ENCODE measurements at regions not wholly inside any gene's neighbourhood (a gene's known extent, or its start where the extent isn't known, plus 50 kb on each side); places are given as distances from the start of the nearest gene placed in this dataset.

- POLR2A ChIA-PET, result no interaction called here
- peak overlapping the region; percentile 40; the same call in 1 of the 2 replicates for H2AFZ ChIP-seq (ENCODE audit: low read depth)
- no peak for TF ChIP-seq REST (IDR thresholded peaks at IDR 0.05; ENCODE audit: low read depth, low read length)
- peak; percentile 32; the same call in 1 of the 2 replicates for TF ChIP-seq ELF1 (IDR thresholded peaks at IDR 0.05)
- TF ChIP-seq JUND (IDR thresholded peaks at IDR 0.05), result no peak
- no peak for TF ChIP-seq RCOR1 (IDR thresholded peaks at IDR 0.05; ENCODE audit: low read length)
- peak; percentile 82 for TF ChIP-seq NFIC (IDR thresholded peaks at IDR 0.05; ENCODE audit: borderline replicate concordance)
- TF ChIP-seq TCF12 (IDR thresholded peaks at IDR 0.05), result peak; percentile 59
- TF ChIP-seq MEF2A (IDR thresholded peaks at IDR 0.05; ENCODE audit: borderline replicate concordance, low read depth), result no peak
- TF ChIP-seq RFX5 (IDR thresholded peaks at IDR 0.05; ENCODE audit: low read length), result no peak
- TF ChIP-seq EZH2phosphoT487 (IDR thresholded peaks at IDR 0.05; ENCODE audit: borderline replicate concordance, low read depth), result no peak
- TF ChIP-seq POLR2AphosphoS5 (IDR thresholded peaks at IDR 0.05; ENCODE audit: low read depth, low read length), result no peak; the same call in 1 of the 2 replicates
- TF ChIP-seq TEAD4 (IDR thresholded peaks at IDR 0.05; ENCODE audit: borderline replicate concordance, insufficient read depth), result no peak
- peak; percentile 50; the same call in 1 of the 2 replicates for TF ChIP-seq FOSL2 (IDR thresholded peaks at IDR 0.05; ENCODE audit: borderline replicate concordance, low read depth)
- peak; percentile 74 for TF ChIP-seq MAX (IDR thresholded peaks at IDR 0.05; ENCODE audit: low read depth)
- no peak for TF ChIP-seq FOXM1 (IDR thresholded peaks at IDR 0.05; ENCODE audit: low read depth)
- TF ChIP-seq ZBTB33 (IDR thresholded peaks at IDR 0.05; ENCODE audit: borderline replicate concordance, low read depth), result no peak
- no peak for TF ChIP-seq GATA2 (CRISPR knock-in tag; IDR thresholded peaks at IDR 0.05)
- TF ChIP-seq, protein P1, sequence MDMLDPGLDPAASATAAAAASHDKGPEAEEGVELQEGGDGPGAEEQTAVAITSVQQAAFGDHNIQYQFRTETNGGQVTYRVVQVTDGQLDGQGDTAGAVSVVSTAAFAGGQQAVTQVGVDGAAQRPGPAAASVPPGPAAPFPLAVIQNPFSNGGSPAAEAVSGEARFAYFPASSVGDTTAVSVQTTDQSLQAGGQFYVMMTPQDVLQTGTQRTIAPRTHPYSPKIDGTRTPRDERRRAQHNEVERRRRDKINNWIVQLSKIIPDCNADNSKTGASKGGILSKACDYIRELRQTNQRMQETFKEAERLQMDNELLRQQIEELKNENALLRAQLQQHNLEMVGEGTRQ (IDR thresholded peaks at IDR 0.05; ENCODE audit: borderline replicate concordance, low read depth, low read length), result no peak
- TF ChIP-seq FOXJ3 (CRISPR knock-in tag; IDR thresholded peaks at IDR 0.05), result no peak
- TF ChIP-seq USF1 (IDR thresholded peaks at IDR 0.05; ENCODE audit: borderline replicate concordance, low read depth), result no peak
- TF ChIP-seq, protein P2, sequence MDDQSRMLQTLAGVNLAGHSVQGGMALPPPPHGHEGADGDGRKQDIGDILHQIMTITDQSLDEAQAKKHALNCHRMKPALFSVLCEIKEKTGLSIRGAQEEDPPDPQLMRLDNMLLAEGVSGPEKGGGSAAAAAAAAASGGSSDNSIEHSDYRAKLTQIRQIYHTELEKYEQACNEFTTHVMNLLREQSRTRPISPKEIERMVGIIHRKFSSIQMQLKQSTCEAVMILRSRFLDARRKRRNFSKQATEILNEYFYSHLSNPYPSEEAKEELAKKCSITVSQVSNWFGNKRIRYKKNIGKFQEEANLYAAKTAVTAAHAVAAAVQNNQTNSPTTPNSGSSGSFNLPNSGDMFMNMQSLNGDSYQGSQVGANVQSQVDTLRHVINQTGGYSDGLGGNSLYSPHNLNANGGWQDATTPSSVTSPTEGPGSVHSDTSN (IDR thresholded peaks at IDR 0.05), result peak; percentile 16; the same call in 1 of the 2 replicates
- TF ChIP-seq SIN3A (IDR thresholded peaks at IDR 0.05; ENCODE audit: borderline replicate concordance, low read depth, low read length), result no peak
- no peak for TF ChIP-seq CTCF (IDR thresholded peaks at IDR 0.05)
- TF ChIP-seq RXRA (IDR thresholded peaks at IDR 0.05; ENCODE audit: borderline replicate concordance, low read depth), result no peak
Observed at GRCh38 chr5:32522429-32523143, 62.8 kb upstream of the SUB1 start.

More at GRCh38 chr5:32522429-32523143, 62.8 kb upstream of the SUB1 start:
- Histone ChIP-seq H3K4me3 (ENCODE audit: low read depth in 2 of 2, low read length in 1 of 2) (no peak overlapping the region), H3K27ac (ENCODE audit: low read depth in 2 of 2, low read length in 1 of 2) (peak overlapping the region in 1 of 2 experiments; percentile 75; a peak in 2 of 4 replicates), H3F3A (replicated peaks; ENCODE audit: insufficient read depth) (peaks cover 15% of the 10 kb centered on the region), H3K4me1 (ENCODE audit: control insufficient read depth in 1 of 2, insufficient read depth in 2 of 2, low read depth in 1 of 2, low read length in 1 of 2) (no peaks in the 10 kb centered on the region), H3K36me3 (replicated peaks in 1 of 2; ENCODE audit: control insufficient read depth in 1 of 2, insufficient read depth in 2 of 2, low read length in 1 of 2) (no peaks in the 10 kb centered on the region), H3K4me2 (peak overlapping the region; percentile 10; the same call in 1 of the 2 replicates), H3K9me2 (no peaks in the 10 kb centered on the region), H3K27me3 (ENCODE audit: insufficient read depth) (no peaks in the 10 kb centered on the region), H3K9ac (no peak overlapping the region), H3K79me2 (ENCODE audit: insufficient read depth) (no peaks in the 10 kb centered on the region), H3K9me3 (no peaks in the 10 kb centered on the region), H4K20me1 (ENCODE audit: insufficient read depth) (no peaks in the 10 kb centered on the region)
- CTCF ChIA-PET, result no interaction called here
- DNase-seq, result no peak
- 60% methylated on average over 28 of the region's 28 CpGs for WGBS (ENCODE audit: low lambda C conversion rate)
